Heart right ventricle (tissue), 16 donors: ENCODE measurements at regions not wholly inside any gene's neighbourhood (a gene's known extent, or its start where the extent isn't known, plus 50 kb on each side); places are given as distances from the start of the nearest gene placed in this dataset.
A peak's percentile ranks its signal among the peaks of the same experiment; 100 is the strongest.

Source experiments
- ATAC-seq, 8 donors: fragments of 200-7000 bp; cut with Tn5 transposase; one replicate each; pipeline ENCODE4 v1.9.1; 2020; ENCODE audit warnings: mild to moderate bottlenecking in 8 of 8, moderate library complexity in 8 of 8, moderate number of reproducible peaks in 1 of 8
- DNase-seq, 2 donors: peaks; one replicate each; pipeline ENCODE4 v3.0.0-alpha.2; 2020
- H3K27ac ChIP-seq, 10 donors: fragments of 200-600 bp; sonication (generic) in 2 of 10; one replicate each; pipeline versions ENCODE4 v1.5.0 to v1.8.0; 2020 to 2022; ENCODE audit warnings: mild to moderate bottlenecking in 3 of 10
- H3K27me3 ChIP-seq, 7 donors: fragments of 200-600 bp; one replicate each; pipeline ENCODE4 v1.8.0; 2021 to 2022; ENCODE audit warnings: mild to moderate bottlenecking in 2 of 7
- H3K36me3 ChIP-seq, 9 donors: fragments of 200-600 bp; sonication (generic) in 1 of 9; one replicate each; pipeline versions ENCODE4 v1.5.0 to v1.8.0; 2020 to 2022; ENCODE audit warnings: mild to moderate bottlenecking in 2 of 9
- H3K4me1 ChIP-seq, 9 donors: fragments of 200-600 bp; sonication (generic) in 1 of 9; one replicate each; pipeline versions ENCODE4 v1.5.0 to v1.8.0; 2020 to 2022; ENCODE audit warnings: mild to moderate bottlenecking in 4 of 9
- H3K4me3 ChIP-seq, 10 donors: fragments of 200-600 bp; sonication (generic) in 2 of 10; one replicate each; pipeline versions ENCODE4 v1.5.0 to v1.8.0; 2020 to 2022; ENCODE audit warnings: mild to moderate bottlenecking in 7 of 10, moderate library complexity in 2 of 10
- H3K9me3 ChIP-seq, 11 donors: fragments of 200-600 bp in 10 of 11; sonication (generic) in 2 of 11; one replicate each; pipeline versions ENCODE4 v1.5.0 to v1.8.0; 2013 to 2022; ENCODE audit warnings: mild to moderate bottlenecking in 2 of 11, control low read depth in 1 of 11, moderate library complexity in 1 of 11
- CTCF ChIP-seq, 9 donors: fragments of 200-600 bp; sonication (generic) in 2 of 9; IDR thresholded peaks; one replicate each; pipeline versions ENCODE4 v1.5.0 to v1.8.0; 2021 to 2022; ENCODE audit warnings: antibody characterized with exemption in 9 of 9, mild to moderate bottlenecking in 5 of 9, moderate library complexity in 1 of 9
- WGBS, 2 donors: extraction: QIAGEN DNeasy Blood & Tissue Kit; methylation state at CpG; one replicate each; pipeline ENCODE4 v1.1.7; 2013; ENCODE audit warnings: inconsistent platforms in 1 of 2; 5-methylcytosine and 5-hydroxymethylcytosine counted together
- intact Hi-C, 10 donors: fragments of 100-400 bp; cut with DNase I; formaldehyde crosslinking; loops; one replicate each; pipeline versions ENCODE4 v1.11.1 to v1.14.2; 2022
- donor health status: Arrhythmogenic right ventricular cardiomyopathy.
- donor health status: ischemic (EF 13 %, LVEDD 7.1; RV severe dilation, severe dysfunction).
- donor health status: healthy with polysubstance abuse.
- donor health status: DM: no; HTN: yes; CAD: no.
- donor health status: DM: no; HTN: no; CAD: no.
- donor health status: ischemic (EF 25% LVEDD 6.9; RV normal size, moderate dysfunction).
- donor health status: ischemic (EF 25% LVEDD 5.7; RV mildly dilated, moderate dysfunction).
- donor health status: healthy.
- donor health status: DM: yes; HTN: yes; CAD: no.
- donor health status: Ischemic cardiomyopathy.
- donor health status: ischemic (EF 35%, LVEDD 5.7; RV mildly dilated, moderate dysfunction).
- donor health status: nonischemic (EF 11% LVEDD 7.7; RV severe dilation, severe dysfunction).
- donor health status: DM: yes; HTN: yes; CAD: no.
- donor health status: PGD.
- donor health status: ischemic (EF 29% LVEDD 5.4; RV normal size, mild dysfunction).
- donor health status: nonischemic (EF 23%, LVEDD 6.1; RV moderate dilation, normal function).

- Histone ChIP-seq H3K9me3 (no peaks in the 10 kb centered on the region), H3K27me3 (no peaks in the 10 kb centered on the region), H3K4me3 (no peak overlapping the region), H3K36me3 (no peaks in the 10 kb centered on the region), H3K27ac (peak overlapping the region in 7 of 10 donors; percentile 27 to 83 (median 39)), H3K4me1 (peaks cover 0 to 65% (median 0%) of the 10 kb centered on the region in 9 donors)
- intact Hi-C loops, result no loop called here
- ATAC-seq (peak in 7 of 8 donors; percentile 43 to 83 (median 76)), DNase-seq (no peak)
- TF ChIP-seq CTCF (IDR thresholded peaks at IDR 0.05), result no peak
- 73 to 75% methylated on average over 5 of the region's 5 CpGs for WGBS, 2 donors
These were observed 140.8 kb upstream of the ZEB2 start for GRCh38 chr2:144660518-144661316.

- Histone ChIP-seq H3K27me3 (no peaks in the 10 kb centered on the region), H3K9me3 (no peaks in the 10 kb centered on the region), H3K36me3 (no peaks in the 10 kb centered on the region), H3K4me1 (peaks cover 0 to 57% (median 0%) of the 10 kb centered on the region in 9 donors), H3K27ac (peak overlapping the region in 4 of 10 donors; percentile 26 to 83 (median 50)), H3K4me3 (no peak overlapping the region)
- intact Hi-C loops, result no loop called here
- DNase-seq, result no peak
- WGBS, 2 donors, result 90 to 92% methylated on average over 10 of the region's 10 CpGs
- TF ChIP-seq CTCF (IDR thresholded peaks at IDR 0.05), result no peak
- peak in 3 of 8 donors; percentile 41 to 74 (median 42) for ATAC-seq
These were observed 139.9 kb upstream of the ZEB2 start for GRCh38 chr2:144659731-144660275.

- no peak for TF ChIP-seq CTCF (IDR thresholded peaks at IDR 0.05)
- H3K27ac ChIP-seq, result peak overlapping the region in 1 of 10 donors; percentile 45
- WGBS, 2 donors, result 84 to 92% methylated on average over 3 of the region's 3 CpGs
These were observed 134.6 kb upstream of the ZEB2 start for GRCh38 chr2:144654523-144654922.

GRCh38 chr2:144650907-144651306, 131.0 kb upstream of the ZEB2 start:
- ATAC-seq, result no peak
- no peak overlapping the region for H3K4me3 ChIP-seq
- no peaks in the 10 kb centered on the region for H3K36me3 ChIP-seq
- H3K4me1 ChIP-seq, result peaks cover 0 to 4% (median 0%) of the 10 kb centered on the region in 9 donors
- no peak overlapping the region for H3K27ac ChIP-seq
- H3K9me3 ChIP-seq, result no peaks in the 10 kb centered on the region
- no peak for DNase-seq
- H3K27me3 ChIP-seq, result no peaks in the 10 kb centered on the region
- intact Hi-C loops, result no loop called here
- no peak for TF ChIP-seq CTCF (IDR thresholded peaks at IDR 0.05)
- 88 to 93% methylated on average over 6 of the region's 6 CpGs for WGBS, 2 donors

More at GRCh38 chr2:144654523-144654922, 134.6 kb upstream of the ZEB2 start:
- no peak overlapping the region for H3K4me3 ChIP-seq
- H3K27me3 ChIP-seq, result no peaks in the 10 kb centered on the region
- ATAC-seq (no peak), DNase-seq (no peak)
- intact Hi-C loops, result no loop called here
- H3K36me3 ChIP-seq, result no peaks in the 10 kb centered on the region
- no peaks in the 10 kb centered on the region for H3K9me3 ChIP-seq
- peaks cover 0 to 6% (median 0%) of the 10 kb centered on the region in 9 donors for H3K4me1 ChIP-seq
